ENCODE measurements at regions not wholly inside any gene's neighbourhood (a gene's known extent, or its start where the extent isn't known, plus 50 kb on each side); places are given as distances from the start of the nearest gene placed in this dataset.

Small RNAs in the stretch of these regions (small RNA-seq; reads per million reads assigned to genes)
- gene RF00279: 0 reads per million in 3 experiments
- gene Z82210.1: 0 reads per million in 3 experiments

Data from neural cell (in vitro differentiated cells).